ENCODE measurements at regions not wholly inside any gene's neighbourhood (a gene's known extent, or its start where the extent isn't known, plus 50 kb on each side); places are given as distances from the start of the nearest gene placed in this dataset.
"Not testable (repeated sequence)": the region's sequence is repeated elsewhere in the genome, so short reads cannot be mapped to it uniquely, and the experiment has no call there.

- TF ChIP-seq CTCF, POLR2A (IDR thresholded peaks at IDR 0.05): not testable (repeated sequence)
Measured at GRCh38 chr9:78409928-78410510, 113.1 kb downstream of the PSAT1 start.

Measured in breast epithelium (tissue), 3 donors.